Ectodermal cell (in vitro differentiated cells): ENCODE measurements at regions not wholly inside any gene's neighbourhood (a gene's known extent, or its start where the extent isn't known, plus 50 kb on each side); places are given as distances from the start of the nearest gene placed in this dataset.

Experiments used
- H3K27ac ChIP-seq: 2 replicates; pipeline ENCODE4 v1.7.0; 2013; ENCODE audit warnings: mild to moderate bottlenecking, low read depth, low read length; ENCODE audit not compliant: insufficient read depth, poor library complexity, severe bottlenecking
- H3K27me3 ChIP-seq: 2 replicates; pipeline ENCODE4 v1.7.0; 2013; ENCODE audit warnings: mild to moderate bottlenecking, low read length; ENCODE audit not compliant: insufficient read depth, control insufficient read depth, poor library complexity, severe bottlenecking
- H3K36me3 ChIP-seq: one replicate; pipeline ENCODE4 v1.7.0; 2013; ENCODE audit warnings: low read length; ENCODE audit not compliant: control insufficient read depth, insufficient read depth
- H3K4me1 ChIP-seq: one replicate; pipeline ENCODE4 v1.7.0; 2013; ENCODE audit warnings: low read length; ENCODE audit not compliant: control insufficient read depth, insufficient read depth
- H3K4me3 ChIP-seq: 2 replicates; pipeline ENCODE4 v1.7.0; 2013; ENCODE audit warnings: low read depth, low read length, control low read depth; ENCODE audit not compliant: insufficient read depth
- H3K9me3 ChIP-seq: 2 replicates; pipeline ENCODE4 v1.7.0; 2013; ENCODE audit warnings: mild to moderate bottlenecking, low read length, moderate library complexity; ENCODE audit not compliant: control insufficient read depth
- WGBS, 2 experiments: methylation state at CpG; one replicate each; pipeline ENCODE4 v1.1.7; 2013; ENCODE audit warnings: missing lambda C conversion rate in 2 of 2; 5-methylcytosine and 5-hydroxymethylcytosine counted together

DNA sequence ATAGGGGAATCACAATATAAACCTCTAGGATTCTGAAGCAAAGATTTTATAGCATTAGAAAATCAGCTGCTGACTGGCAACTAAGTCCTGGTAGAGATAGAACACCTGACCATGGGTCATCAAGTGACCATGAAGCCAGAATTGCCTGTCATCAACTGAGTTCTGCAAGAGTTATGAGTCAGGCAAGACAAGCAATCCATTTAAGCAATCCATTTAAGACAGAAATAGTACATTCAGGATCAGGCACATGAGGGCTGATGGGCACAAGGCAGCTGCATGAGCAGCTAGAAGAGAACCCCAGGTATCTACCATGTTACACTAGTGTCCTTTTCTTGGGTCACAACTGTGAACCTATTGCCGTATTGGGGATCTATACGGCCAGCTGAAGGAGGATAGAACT is 98.9 kb downstream of the SPRY1 start:
- no peaks in the 10 kb centered on the region for H3K9me3 ChIP-seq
- H3K4me3 ChIP-seq, result no peak overlapping the region
- no peak overlapping the region for H3K27ac ChIP-seq
- no peaks in the 10 kb centered on the region for H3K4me1 ChIP-seq
- WGBS, 2 experiments, result 91 to 93% methylated on average over 2 of the region's 2 CpGs
- no peaks in the 10 kb centered on the region for H3K27me3 ChIP-seq
- H3K36me3 ChIP-seq, result no peaks in the 10 kb centered on the region

DNA sequence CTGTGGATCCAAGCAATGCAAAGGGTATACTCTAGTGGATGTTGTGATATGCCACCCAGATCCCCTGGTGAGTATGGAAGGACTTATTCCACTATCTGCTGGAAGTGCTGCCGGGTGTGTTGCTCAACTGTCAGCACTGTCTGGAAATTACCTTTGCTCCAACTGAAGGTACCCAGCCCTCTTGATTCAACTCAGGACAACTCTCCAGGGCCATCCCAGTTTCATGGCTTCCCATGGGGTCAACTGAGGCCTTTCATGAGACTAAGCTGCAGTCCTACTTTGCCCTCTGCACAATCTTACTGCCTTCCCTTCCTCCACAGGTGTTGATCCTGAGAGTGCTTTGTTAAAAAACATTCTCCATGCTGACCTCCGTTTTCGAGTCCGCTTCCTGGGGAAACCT is 99.8 kb downstream of the SPRY1 start:
- Histone ChIP-seq H3K4me1 (no peaks in the 10 kb centered on the region), H3K36me3 (no peaks in the 10 kb centered on the region), H3K27ac (no peak overlapping the region), H3K27me3 (no peaks in the 10 kb centered on the region), H3K4me3 (no peak overlapping the region), H3K9me3 (no peaks in the 10 kb centered on the region)
- WGBS, 2 experiments, result 95% methylated on average over 4 of the region's 4 CpGs

DNA sequence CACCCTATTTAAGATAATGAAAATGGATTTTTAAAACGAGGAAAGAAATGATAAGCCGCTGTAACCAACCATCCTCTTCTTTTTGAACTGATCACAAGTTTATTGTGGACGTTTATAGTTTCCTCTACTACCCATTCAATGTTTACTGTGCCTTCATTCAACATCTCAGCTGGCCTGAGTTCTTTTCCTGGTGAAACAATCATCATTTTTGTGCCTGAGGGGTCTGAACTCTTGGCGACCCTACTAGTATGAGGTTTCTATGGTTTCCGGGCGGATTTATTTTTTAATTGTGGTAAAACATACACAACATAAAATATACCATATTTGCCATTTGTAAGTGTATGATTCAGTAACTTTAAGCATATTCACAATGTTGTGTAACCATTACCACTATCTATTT is 100.7 kb downstream of the SPRY1 start:
- Histone ChIP-seq H3K9me3 (no peaks in the 10 kb centered on the region), H3K4me1 (no peaks in the 10 kb centered on the region), H3K36me3 (no peaks in the 10 kb centered on the region), H3K4me3 (no peak overlapping the region), H3K27ac (no peak overlapping the region), H3K27me3 (no peaks in the 10 kb centered on the region)
- WGBS, 2 experiments, result 96% methylated on average over 2 to 4 of the region's 6 CpGs

DNA sequence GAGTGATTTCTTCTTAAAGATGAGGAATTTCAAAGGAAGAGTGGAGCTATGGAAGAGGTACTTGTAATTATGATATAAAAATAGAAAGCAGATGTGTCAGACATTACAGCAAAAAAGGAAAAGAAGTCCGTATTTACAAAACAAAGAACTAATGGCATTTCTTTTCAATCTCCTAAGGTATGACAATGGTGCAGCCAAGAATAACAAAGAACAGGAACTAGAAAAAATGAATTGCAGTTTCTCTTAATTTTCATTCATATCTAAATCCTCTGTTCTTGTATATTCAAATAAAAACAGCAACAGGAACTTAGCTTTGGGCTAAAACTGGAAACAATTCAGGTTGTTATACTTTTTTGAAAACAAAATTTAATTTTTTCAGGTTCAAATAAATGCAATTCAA is 105.1 kb downstream of the SPRY1 start:
- no peaks in the 10 kb centered on the region for H3K9me3 ChIP-seq
- no peak overlapping the region for H3K4me3 ChIP-seq
- no peaks in the 10 kb centered on the region for H3K36me3 ChIP-seq
- no peak overlapping the region for H3K27ac ChIP-seq
- peaks cover 31% of the 10 kb centered on the region for H3K27me3 ChIP-seq
- H3K4me1 ChIP-seq, result no peaks in the 10 kb centered on the region
- 82% methylated on average over 1 of the region's 1 CpG; no CpG with 5 or more reads in 1 of the 2 experiments for WGBS, 2 experiments

DNA sequence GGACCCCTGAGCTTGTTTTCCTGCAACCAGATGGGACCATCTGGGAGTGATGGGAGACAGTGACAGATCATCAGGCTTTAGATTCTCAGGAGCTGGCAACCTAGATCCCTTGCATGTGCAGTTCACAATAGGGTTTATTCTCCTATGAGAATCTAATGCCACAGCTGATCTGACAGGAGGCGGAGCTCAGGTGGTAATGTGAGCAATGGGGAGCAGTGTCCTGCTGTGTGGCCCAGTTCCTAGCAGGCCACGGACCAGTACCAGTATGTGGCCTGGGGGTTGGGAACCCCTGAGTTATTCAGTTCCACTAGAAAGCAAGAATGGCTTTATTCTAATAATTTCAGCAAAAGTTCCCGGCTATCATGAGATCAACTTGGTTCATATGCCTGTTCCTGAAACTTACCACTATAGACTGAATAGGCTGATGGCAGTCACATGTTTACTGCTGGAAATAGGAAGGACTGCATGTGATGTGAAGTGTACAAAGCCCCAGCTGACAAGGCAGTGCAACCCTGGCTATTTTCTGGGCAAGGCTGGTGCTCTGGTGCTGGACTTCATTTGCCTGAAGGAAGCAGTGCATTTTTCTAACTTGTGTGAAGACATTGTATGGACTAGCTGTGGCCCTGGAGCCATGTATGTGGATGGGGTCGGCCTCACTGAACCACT is 107.2 kb downstream of the SPRY1 start:
- Histone ChIP-seq H3K4me3 (no peak overlapping the region), H3K36me3 (no peaks in the 10 kb centered on the region), H3K9me3 (no peaks in the 10 kb centered on the region), H3K27ac (no peak overlapping the region), H3K27me3 (peaks cover 41% of the 10 kb centered on the region), H3K4me1 (no peaks in the 10 kb centered on the region)
- 94 to 98% methylated on average over 4 of the region's 4 CpGs for WGBS, 2 experiments

DNA sequence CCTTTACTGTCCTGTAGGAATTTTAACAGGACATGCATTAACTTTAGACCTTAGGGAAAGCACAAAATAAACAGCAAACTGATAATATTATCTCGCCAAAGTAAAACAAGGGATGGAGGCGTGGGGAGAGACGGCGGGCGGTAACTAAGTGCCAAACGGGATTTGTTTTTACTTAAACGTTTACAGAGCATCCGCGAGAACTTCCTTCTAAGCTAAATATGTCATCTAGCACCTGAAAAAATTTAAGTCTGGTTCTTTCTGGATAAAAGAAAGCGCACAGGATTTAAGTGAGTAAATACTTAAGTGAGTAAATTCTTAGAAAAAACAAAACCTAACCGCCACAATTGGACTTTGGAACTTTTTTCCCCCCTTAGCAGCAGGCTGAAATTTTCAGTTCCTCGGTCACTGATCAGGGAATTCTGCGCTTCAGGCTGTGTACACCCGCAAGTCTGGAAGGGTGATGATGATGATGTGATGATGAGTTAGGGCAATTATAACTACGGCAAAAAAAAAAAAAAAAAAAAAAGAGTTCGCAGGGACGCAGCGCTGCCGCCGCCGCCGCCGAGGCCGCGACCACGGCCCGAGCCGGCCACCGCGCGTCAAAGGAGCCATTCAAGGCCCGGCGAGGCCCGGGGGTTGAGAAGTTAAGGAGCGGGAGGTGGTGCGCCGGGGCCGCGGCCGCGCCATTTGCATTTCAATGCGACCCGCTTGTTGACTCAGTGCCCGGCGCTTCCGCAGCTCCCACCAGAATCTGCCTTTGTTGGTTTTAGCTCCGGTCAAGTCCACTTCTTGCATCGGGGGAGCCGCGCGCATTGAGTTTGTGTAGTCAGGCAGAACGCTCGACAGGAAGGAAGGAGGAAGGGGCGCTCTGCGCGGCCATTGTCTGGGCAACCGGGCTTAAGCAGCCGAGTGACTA is 108.8 kb downstream of the SPRY1 start:
- no peaks in the 10 kb centered on the region for H3K9me3 ChIP-seq
- no peaks in the 10 kb centered on the region for H3K4me1 ChIP-seq
- peaks cover 41% of the 10 kb centered on the region for H3K27me3 ChIP-seq
- 0 to 1% methylated on average over 56 to 58 of the region's 58 CpGs for WGBS, 2 experiments
- H3K27ac ChIP-seq, result peak overlapping the region; percentile 60
- peak overlapping the region; percentile 45 for H3K4me3 ChIP-seq
- no peaks in the 10 kb centered on the region for H3K36me3 ChIP-seq

DNA sequence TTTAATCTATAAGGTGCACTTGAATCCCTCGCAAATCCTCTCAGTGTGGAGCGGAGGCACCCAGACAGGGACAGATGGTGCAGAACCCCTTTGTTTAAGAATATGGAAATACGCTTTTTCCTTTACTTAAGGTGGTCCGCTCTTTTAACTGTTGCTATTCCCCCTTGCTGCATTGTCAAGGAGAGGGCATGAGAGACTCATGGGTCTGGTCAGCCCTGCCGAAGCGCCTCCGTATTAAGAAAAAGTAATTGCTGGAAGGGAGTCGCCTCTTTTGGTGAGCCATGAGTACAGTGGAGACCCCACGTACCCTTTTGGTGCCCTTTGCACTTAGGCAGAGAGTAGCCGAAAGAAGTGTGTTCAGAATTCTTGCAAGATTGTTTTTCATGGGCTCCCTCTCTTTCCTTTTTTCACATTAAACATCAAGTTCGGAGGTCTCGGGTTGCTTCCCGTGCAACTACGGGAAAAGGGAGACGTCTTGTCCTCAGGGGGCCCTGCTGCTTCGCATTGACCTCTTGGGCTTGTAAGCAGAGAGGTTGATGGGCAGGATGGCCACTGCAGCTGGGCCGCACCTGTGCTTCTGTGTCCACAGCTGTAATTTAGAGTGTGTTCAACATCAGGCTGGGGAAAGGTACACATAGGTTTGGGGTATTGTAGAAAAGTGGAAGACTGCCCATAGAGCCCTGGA is 109.6 kb downstream of the SPRY1 start:
- Histone ChIP-seq H3K4me3 (peak overlapping the region; percentile 45), H3K4me1 (no peaks in the 10 kb centered on the region), H3K27me3 (peaks cover 41% of the 10 kb centered on the region), H3K36me3 (no peaks in the 10 kb centered on the region), H3K9me3 (no peaks in the 10 kb centered on the region), H3K27ac (peak overlapping the region; percentile 60)
- WGBS, 2 experiments, result 11 to 12% methylated on average over 17 of the region's 17 CpGs

DNA sequence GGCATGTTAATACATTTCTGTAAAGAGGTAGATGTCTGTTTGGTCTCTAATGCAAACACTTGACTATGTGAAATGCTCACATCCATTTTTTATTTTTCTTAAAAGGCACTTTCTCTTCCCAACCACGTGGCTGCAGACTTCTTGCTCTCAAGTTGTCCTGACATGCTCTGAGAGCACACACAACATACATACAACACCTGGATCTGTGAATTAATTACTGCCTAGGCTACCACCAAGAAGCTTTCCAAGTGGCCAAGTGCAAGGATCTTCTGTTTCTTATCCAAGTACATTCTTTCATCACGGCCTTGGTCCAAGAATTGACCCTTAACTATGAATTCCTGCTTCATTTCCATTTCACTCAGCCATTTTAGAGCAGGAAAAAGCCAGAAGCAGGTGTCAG is 110.8 kb downstream of the SPRY1 start:
- H3K27me3 ChIP-seq, result peaks cover 41% of the 10 kb centered on the region
- no peaks in the 10 kb centered on the region for H3K36me3 ChIP-seq
- H3K27ac ChIP-seq, result no peak overlapping the region
- WGBS, 2 experiments, result 72 to 86% methylated on average over 2 of the region's 2 CpGs
- no peak overlapping the region for H3K4me3 ChIP-seq
- no peaks in the 10 kb centered on the region for H3K4me1 ChIP-seq
- no peaks in the 10 kb centered on the region for H3K9me3 ChIP-seq

DNA sequence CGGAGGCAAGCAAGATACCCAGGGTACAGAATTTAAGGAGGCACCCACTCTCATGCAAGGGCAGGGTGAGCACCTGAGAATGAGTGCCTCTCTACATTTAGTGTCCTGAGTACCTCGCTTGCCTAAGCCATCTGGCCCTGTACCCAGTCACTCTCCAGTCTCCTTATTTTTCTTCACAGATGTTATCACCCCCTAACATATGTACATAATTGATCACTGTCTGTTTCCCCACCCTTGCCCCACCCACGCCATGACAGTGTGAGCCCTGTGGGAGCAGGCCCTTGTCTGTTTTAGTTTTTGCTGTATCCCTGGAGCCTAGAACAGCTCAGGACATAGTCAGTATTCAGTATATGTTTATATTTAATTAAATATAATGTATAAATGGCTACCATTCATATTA is 113.6 kb downstream of the SPRY1 start:
- H3K9me3 ChIP-seq, result no peaks in the 10 kb centered on the region
- no peaks in the 10 kb centered on the region for H3K36me3 ChIP-seq
- no peak overlapping the region for H3K4me3 ChIP-seq
- no peaks in the 10 kb centered on the region for H3K4me1 ChIP-seq
- WGBS, 2 experiments, result 92 to 94% methylated on average over 3 of the region's 3 CpGs
- H3K27me3 ChIP-seq, result peaks cover 25% of the 10 kb centered on the region
- H3K27ac ChIP-seq, result no peak overlapping the region

DNA sequence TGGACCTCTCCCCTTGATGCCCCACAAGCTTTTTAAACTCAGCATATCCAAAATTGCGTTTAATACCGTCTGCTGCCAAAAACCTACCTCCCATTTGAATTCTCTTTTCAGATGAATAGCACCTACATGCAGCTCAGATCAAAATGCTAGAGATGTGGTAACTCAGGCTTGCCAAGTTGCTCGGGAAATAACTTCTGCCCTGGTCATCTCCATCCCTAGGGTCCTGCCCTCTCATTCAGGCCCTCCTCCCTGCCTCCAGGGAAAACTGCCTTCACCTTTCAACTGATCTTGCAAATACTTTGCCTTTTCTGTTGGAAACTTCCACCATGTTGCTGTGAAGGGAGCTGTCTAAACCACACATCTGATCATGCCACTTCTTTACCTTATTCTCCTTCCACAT is 114.1 kb downstream of the SPRY1 start:
- Histone ChIP-seq H3K36me3 (no peaks in the 10 kb centered on the region), H3K27ac (no peak overlapping the region), H3K9me3 (no peaks in the 10 kb centered on the region), H3K27me3 (peaks cover 21% of the 10 kb centered on the region), H3K4me1 (no peaks in the 10 kb centered on the region), H3K4me3 (no peak overlapping the region)
- WGBS, 2 experiments, result 90 to 96% methylated on average over 3 of the region's 3 CpGs
